ENCODE measurements at regions not wholly inside any gene's neighbourhood (a gene's known extent, or its start where the extent isn't known, plus 50 kb on each side); places are given as distances from the start of the nearest gene placed in this dataset.

DNA sequence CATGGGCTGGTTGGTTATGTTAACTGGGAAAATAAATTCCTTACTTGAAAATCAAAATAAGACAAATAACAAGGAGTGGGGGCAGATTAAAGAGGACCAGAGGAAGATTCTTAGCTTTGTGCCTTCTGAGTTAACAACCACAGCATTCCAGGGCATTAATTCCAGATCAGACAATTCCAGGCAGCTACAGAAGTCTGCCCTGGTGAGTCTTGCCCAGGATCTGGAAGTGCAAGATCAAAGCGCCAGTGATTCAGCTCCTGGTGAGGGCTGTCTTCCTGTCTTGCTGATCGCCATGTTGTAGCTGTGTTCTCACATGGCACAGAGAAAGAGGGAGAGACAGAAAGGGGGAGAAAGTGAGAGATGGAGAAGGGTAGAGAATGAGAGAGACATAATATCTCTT, 65.6 kb downstream of the ANXA2R start:
- Histone ChIP-seq H3K4me1 (ENCODE audit: insufficient read depth) (no peaks in the 10 kb centered on the region), H4K20me1 (ENCODE audit: insufficient read depth, poor library complexity, severe bottlenecking) (no peaks in the 10 kb centered on the region), H2AFZ (no peak overlapping the region), H3K79me2 (no peaks in the 10 kb centered on the region), H3K27ac (no peak overlapping the region), H3K4me2 (no peak overlapping the region), H3K27me3 (no peaks in the 10 kb centered on the region), H3K36me3 (replicated peaks; ENCODE audit: insufficient read depth, low read depth) (no peaks in the 10 kb centered on the region), H3K4me3 (no peak overlapping the region), H3K9me2 (replicated peaks; ENCODE audit: insufficient read depth) (no peaks in the 10 kb centered on the region), H3K9me3 (ENCODE audit: low read depth) (no peaks in the 10 kb centered on the region)
- TF ChIP-seq CTCF (IDR thresholded peaks at IDR 0.05; ENCODE audit: poor library complexity) = no peak
- no peak for TF ChIP-seq EZH2 (IDR thresholded peaks at IDR 0.05; ENCODE audit: borderline replicate concordance)
- no peak for TF ChIP-seq EZH2phosphoT487 (IDR thresholded peaks at IDR 0.05; ENCODE audit: low read depth, severe bottlenecking, unreplicated experiment)
- no peak for DNase-seq (ENCODE audit: low spot score)
- WGBS (ENCODE audit: low lambda C conversion rate, missing lambda C conversion rate) = 82% methylated on average over 2 of the region's 2 CpGs

DNA sequence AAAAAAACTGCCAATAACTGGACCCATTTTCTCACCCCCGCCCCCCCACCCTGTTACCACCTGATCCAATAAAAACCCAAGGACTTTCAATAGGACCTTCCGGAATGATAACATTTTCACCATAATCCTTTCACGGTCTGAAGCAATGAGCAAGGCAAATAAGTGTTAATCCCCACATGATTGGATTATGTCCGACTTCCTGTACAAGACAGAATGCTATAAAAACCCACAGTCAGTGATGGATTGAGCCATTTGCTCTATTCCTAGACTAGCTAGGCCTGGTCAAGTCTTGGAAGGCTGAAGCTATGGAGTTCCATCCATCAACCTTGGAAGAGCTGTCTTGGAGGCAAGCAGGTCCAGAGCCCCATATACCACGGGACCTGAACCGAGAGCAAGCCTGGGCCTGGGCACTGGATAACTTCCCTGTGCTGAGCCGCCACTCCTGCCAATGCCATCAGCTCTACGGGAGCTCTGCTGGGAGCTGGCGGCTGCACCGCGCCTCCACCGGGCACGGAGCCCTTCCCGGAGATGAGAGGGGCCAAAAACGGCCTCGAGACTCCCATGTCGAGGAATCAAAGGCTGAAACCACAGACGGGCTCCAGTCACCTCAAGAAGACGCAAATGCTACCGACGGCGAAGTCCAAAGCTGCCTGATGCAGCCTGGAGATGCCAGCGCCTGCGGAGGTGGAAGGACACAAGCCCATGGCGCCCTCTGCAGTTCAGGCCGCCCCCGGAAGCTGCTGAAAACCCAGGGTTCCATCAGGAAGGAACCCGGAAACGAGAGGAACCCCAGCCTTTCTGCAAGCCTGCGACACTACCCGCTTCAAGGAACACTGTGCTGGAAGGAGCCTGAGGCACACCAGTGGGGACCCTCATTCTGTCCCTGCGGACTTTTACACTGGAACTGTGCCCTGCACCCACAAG, 69.2 kb downstream of the ANXA2R start:
- TF ChIP-seq CTCF (IDR thresholded peaks at IDR 0.05; ENCODE audit: poor library complexity) (no peak), EZH2 (IDR thresholded peaks at IDR 0.05; ENCODE audit: borderline replicate concordance) (no peak), EZH2phosphoT487 (IDR thresholded peaks at IDR 0.05; ENCODE audit: low read depth, severe bottlenecking, unreplicated experiment) (no peak)
- no peak for DNase-seq (ENCODE audit: low spot score)
- WGBS (ENCODE audit: low lambda C conversion rate, missing lambda C conversion rate) = 82% methylated on average over 32 of the region's 32 CpGs
- no peaks in the 10 kb centered on the region for H3K9me3 ChIP-seq (ENCODE audit: low read depth)
- H3K27me3 ChIP-seq = no peaks in the 10 kb centered on the region
- H3K4me3 ChIP-seq = no peak overlapping the region
- no peaks in the 10 kb centered on the region for H3K79me2 ChIP-seq
- no peak overlapping the region for H3K4me2 ChIP-seq
- no peak overlapping the region for H3K27ac ChIP-seq
- no peaks in the 10 kb centered on the region for H4K20me1 ChIP-seq (ENCODE audit: insufficient read depth, poor library complexity, severe bottlenecking)
- H3K36me3 ChIP-seq (replicated peaks; ENCODE audit: insufficient read depth, low read depth) = no peaks in the 10 kb centered on the region
- H3K4me1 ChIP-seq (ENCODE audit: insufficient read depth) = no peaks in the 10 kb centered on the region
- H2AFZ ChIP-seq = no peak overlapping the region
- no peaks in the 10 kb centered on the region for H3K9me2 ChIP-seq (replicated peaks; ENCODE audit: insufficient read depth)

DNA sequence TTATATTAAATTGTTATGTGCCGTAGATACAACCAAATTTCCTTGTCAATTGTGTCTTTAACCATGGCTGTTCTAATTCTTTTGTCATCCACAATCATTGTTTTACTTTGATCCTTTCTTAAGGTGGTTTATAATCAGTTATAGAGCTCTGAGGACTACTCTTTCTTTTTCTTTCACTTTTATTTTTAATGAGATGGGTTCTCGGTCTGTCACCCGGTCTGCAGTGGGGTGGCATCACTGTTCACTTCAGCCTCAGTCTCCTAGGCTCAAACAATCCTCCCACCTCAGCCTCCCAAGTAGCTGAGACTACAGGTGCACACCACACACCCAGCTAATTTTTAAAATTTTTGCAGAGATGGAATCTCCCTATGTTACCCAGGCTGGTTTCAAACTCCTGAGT, 74.2 kb downstream of the ANXA2R start:
- Histone ChIP-seq H3K4me1 (ENCODE audit: insufficient read depth) (no peaks in the 10 kb centered on the region), H3K27me3 (no peaks in the 10 kb centered on the region), H3K9me2 (replicated peaks; ENCODE audit: insufficient read depth) (no peaks in the 10 kb centered on the region), H3K4me3 (no peak overlapping the region), H3K79me2 (no peaks in the 10 kb centered on the region), H3K27ac (no peak overlapping the region), H2AFZ (no peak overlapping the region), H4K20me1 (ENCODE audit: insufficient read depth, poor library complexity, severe bottlenecking) (no peaks in the 10 kb centered on the region), H3K4me2 (no peak overlapping the region), H3K36me3 (replicated peaks; ENCODE audit: insufficient read depth, low read depth) (no peaks in the 10 kb centered on the region), H3K9me3 (ENCODE audit: low read depth) (no peaks in the 10 kb centered on the region)
- 96% methylated on average over 3 of the region's 3 CpGs for WGBS (ENCODE audit: low lambda C conversion rate, missing lambda C conversion rate)
- DNase-seq (ENCODE audit: low spot score) = no peak
- TF ChIP-seq EZH2 (IDR thresholded peaks at IDR 0.05; ENCODE audit: borderline replicate concordance) (no peak), EZH2phosphoT487 (IDR thresholded peaks at IDR 0.05; ENCODE audit: low read depth, severe bottlenecking, unreplicated experiment) (no peak), CTCF (IDR thresholded peaks at IDR 0.05; ENCODE audit: poor library complexity) (no peak)

Measured in hepatocyte (in vitro differentiated cells).